Sigmoid colon (tissue), 4 donors: ENCODE measurements at regions not wholly inside any gene's neighbourhood (a gene's known extent, or its start where the extent isn't known, plus 50 kb on each side); places are given as distances from the start of the nearest gene placed in this dataset.

ENCODE experiments used
- CTCF ChIP-seq, 4 experiments: fragments of 450-650 bp in 3 of 4; fragments of 200-600 bp in 1 of 4; IDR thresholded peaks; one replicate each; pipeline ENCODE4 v1.5.1; 2016 to 2019; ENCODE audit warnings: antibody characterized with exemption in 4 of 4, mild to moderate bottlenecking in 3 of 4, moderate library complexity in 2 of 4
- EP300 ChIP-seq, 4 donors: sonication (generic); formaldehyde crosslinking; IDR thresholded peaks; one replicate each; pipeline ENCODE4 v1.6.1; 2017; ENCODE audit warnings: antibody characterized with exemption in 4 of 4
- POLR2A ChIP-seq, 2 donors: fragments of 450-650 bp; IDR thresholded peaks; one replicate each; pipeline ENCODE4 v1.6.1; 2016; ENCODE audit warnings: antibody characterized with exemption in 2 of 2, mild to moderate bottlenecking in 2 of 2, moderate library complexity in 2 of 2
- POLR2AphosphoS5 ChIP-seq, 4 donors: sonication (generic); formaldehyde crosslinking; IDR thresholded peaks; one replicate each; pipeline ENCODE4 v1.6.1; 2017; ENCODE audit warnings: antibody characterized with exemption in 4 of 4

- TF ChIP-seq POLR2A (IDR thresholded peaks at IDR 0.05) = no peak
- TF ChIP-seq EP300 (IDR thresholded peaks at IDR 0.05) = no peak
- no peak for TF ChIP-seq CTCF (IDR thresholded peaks at IDR 0.05)
- TF ChIP-seq POLR2AphosphoS5 (IDR thresholded peaks at IDR 0.05) = no peak
These were observed 70.2 kb upstream of the CD180 start for GRCh38 chr5:67266654-67267350.
